ENCODE measurements at regions not wholly inside any gene's neighbourhood (a gene's known extent, or its start where the extent isn't known, plus 50 kb on each side); places are given as distances from the start of the nearest gene placed in this dataset.

DNA sequence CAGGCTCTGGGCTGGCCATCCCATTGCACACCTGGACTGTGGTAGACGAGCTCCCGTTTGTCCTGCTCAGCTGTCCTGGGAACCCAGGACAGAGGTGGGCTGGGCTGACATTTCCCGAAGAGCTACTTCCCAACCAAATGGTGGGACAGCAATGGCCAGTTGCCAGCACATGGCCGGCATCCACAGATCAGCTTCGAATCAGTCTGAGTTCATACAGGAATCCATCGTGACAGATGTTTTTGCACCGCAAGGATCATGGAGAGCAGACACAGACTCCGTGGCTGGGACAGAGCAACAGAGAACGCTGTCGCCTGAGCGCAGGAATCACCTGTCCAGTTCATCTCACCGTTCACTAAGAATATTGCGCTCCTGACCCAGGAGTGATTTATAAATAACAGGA is 198.5 kb downstream of the TTLL2 start:
- H3K36me3 ChIP-seq: no peaks in the 10 kb centered on the region
- no peak for TF ChIP-seq Cebpa-rat (IDR thresholded peaks at IDR 0.05)
- H4K20me1 ChIP-seq: no peaks in the 10 kb centered on the region
- H3K27ac ChIP-seq: no peak overlapping the region
- no peak overlapping the region for H3K4me3 ChIP-seq
- H3K4me1 ChIP-seq: peaks cover 0 to 17% (median 0%) of the 10 kb centered on the region in 10 experiments; a peak in 8 of 20 replicates
- no peak overlapping the region for H3K4me2 ChIP-seq
- H3K9me3 ChIP-seq (replicated peaks in 1 of 11): no peaks in the 10 kb centered on the region
- H3K9ac ChIP-seq: no peak overlapping the region
- no peaks in the 10 kb centered on the region for H3K27me3 ChIP-seq

DNA sequence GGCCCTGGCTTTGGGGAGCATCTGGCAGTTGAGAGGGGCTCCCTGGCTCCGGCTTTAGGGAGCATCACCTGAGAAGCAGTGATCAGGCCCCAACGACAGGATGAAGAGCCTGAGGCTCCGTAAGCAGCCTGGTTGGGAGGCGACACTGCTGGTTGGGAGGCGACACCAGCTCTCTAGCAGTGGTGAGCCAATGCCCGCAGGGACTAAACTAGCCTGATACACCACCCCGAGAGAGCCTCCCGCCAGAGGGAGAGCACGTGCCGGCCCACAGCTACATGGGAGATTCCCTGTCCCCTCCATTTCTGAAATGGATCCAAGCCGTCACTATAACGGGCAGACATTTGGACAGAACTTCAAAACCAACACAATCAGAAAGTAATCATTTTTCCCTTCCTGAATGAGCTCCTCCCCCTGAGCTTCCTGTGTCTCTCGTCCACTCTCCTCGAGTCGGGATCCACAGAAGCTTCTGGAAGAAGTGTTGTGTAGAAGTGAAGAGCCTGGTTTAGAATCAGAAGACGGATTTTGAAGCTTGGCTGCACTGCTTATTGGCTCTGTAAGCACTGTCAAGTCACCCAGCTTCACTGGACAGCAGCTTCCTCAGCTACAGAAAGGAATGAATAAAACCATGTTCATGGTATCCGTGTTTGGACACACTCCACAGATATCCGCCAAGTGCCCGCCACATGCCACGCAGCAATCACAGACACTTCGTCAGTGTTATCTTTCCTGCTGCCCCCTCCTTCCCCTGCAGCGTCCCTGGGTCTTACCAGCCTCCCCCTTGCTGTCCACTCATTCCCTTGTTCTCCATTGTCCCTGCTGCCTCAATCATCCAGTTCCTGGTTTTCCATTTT is 199.6 kb downstream of the TTLL2 start:
- H3K4me1 ChIP-seq: peaks cover 0 to 20% (median 1%) of the 10 kb centered on the region in 10 experiments; a peak in 10 of 20 replicates
- H3K27ac ChIP-seq: no peak overlapping the region
- no peaks in the 10 kb centered on the region for H3K27me3 ChIP-seq
- no peak overlapping the region for H3K4me3 ChIP-seq
- no peaks in the 10 kb centered on the region for H4K20me1 ChIP-seq
- TF ChIP-seq Cebpa-rat (IDR thresholded peaks at IDR 0.05): no peak
- H3K9me3 ChIP-seq (replicated peaks in 1 of 11): no peaks in the 10 kb centered on the region
- no peak overlapping the region for H3K9ac ChIP-seq
- H3K36me3 ChIP-seq: no peaks in the 10 kb centered on the region
- no peak overlapping the region for H3K4me2 ChIP-seq

DNA sequence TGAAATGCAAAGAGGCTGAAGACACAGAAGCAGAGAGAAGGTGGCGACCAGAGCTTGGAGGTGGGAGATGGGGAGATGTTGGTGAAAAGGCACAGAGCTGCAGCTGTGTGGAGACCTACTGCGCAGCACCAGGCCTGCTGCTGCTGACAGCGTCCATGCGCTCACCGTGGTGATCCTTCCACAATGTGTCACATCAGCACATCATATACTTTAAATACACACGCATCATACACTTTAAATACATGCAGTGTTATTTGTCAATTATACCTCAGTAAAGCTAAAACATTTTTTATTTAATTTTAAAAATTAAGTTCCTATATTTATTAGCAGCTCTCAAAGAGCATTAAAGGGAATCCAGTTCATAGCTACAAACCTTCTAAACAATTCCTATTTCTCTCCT is 200.9 kb downstream of the TTLL2 start:
- no peak overlapping the region for H3K9ac ChIP-seq
- no peak overlapping the region for H3K4me2 ChIP-seq
- H3K4me1 ChIP-seq: peaks cover 0 to 31% (median 11%) of the 10 kb centered on the region in 10 experiments; a peak in 13 of 20 replicates

GRCh38 chr6:167526465-167527368 is 201.8 kb downstream of the TTLL2 start:
- TF ChIP-seq Cebpa-rat (IDR thresholded peaks at IDR 0.05): no peak
- H3K36me3 ChIP-seq: no peaks in the 10 kb centered on the region
- no peak overlapping the region for H3K9ac ChIP-seq
- H3K4me1 ChIP-seq: peaks cover 0 to 25% (median 11%) of the 10 kb centered on the region in 10 experiments; a peak in 13 of 20 replicates
- H4K20me1 ChIP-seq: no peaks in the 10 kb centered on the region
- H3K4me2 ChIP-seq: peak overlapping the region in 4 of 11 experiments; percentile 1 to 37 (median 16); a peak in 5 of 22 replicates
- peaks cover 0 to 1% (median 0%) of the 10 kb centered on the region in 11 experiments; a peak in 2 of 22 replicates for H3K9me3 ChIP-seq (replicated peaks in 1 of 11)
- no peak overlapping the region for H3K27ac ChIP-seq
- H3K27me3 ChIP-seq: no peaks in the 10 kb centered on the region
- no peak overlapping the region for H3K4me3 ChIP-seq

More for the DNA sequence above, 200.9 kb downstream of the TTLL2 start:
- no peaks in the 10 kb centered on the region for H4K20me1 ChIP-seq
- no peaks in the 10 kb centered on the region for H3K9me3 ChIP-seq (replicated peaks in 1 of 11)
- no peaks in the 10 kb centered on the region for H3K36me3 ChIP-seq
- H3K27ac ChIP-seq: no peak overlapping the region
- H3K27me3 ChIP-seq: no peaks in the 10 kb centered on the region
- H3K4me3 ChIP-seq: no peak overlapping the region
- TF ChIP-seq Cebpa-rat (IDR thresholded peaks at IDR 0.05): no peak

GRCh38 chr6:167528239-167528638 is 203.4 kb downstream of the TTLL2 start:
- Histone ChIP-seq H3K36me3 (no peaks in the 10 kb centered on the region), H3K4me3 (no peak overlapping the region), H3K27ac (no peak overlapping the region), H3K9me3 (replicated peaks in 1 of 11) (peaks cover 0 to 11% (median 4%) of the 10 kb centered on the region in 11 experiments; a peak in 6 of 22 replicates), H3K4me1 (peaks cover 0 to 40% (median 22%) of the 10 kb centered on the region in 10 experiments; a peak in 17 of 20 replicates), H3K27me3 (no peaks in the 10 kb centered on the region), H4K20me1 (no peaks in the 10 kb centered on the region), H3K4me2 (no peak overlapping the region), H3K9ac (no peak overlapping the region)
- no peak for TF ChIP-seq Cebpa-rat (IDR thresholded peaks at IDR 0.05)

- Histone ChIP-seq H4K20me1 (no peaks in the 10 kb centered on the region), H3K4me3 (no peak overlapping the region), H3K36me3 (no peaks in the 10 kb centered on the region), H3K27me3 (no peaks in the 10 kb centered on the region), H3K9me3 (replicated peaks in 1 of 11) (peaks cover 0 to 11% (median 6%) of the 10 kb centered on the region in 11 experiments; a peak in 8 of 22 replicates), H3K4me1 (peaks cover 6 to 47% (median 29%) of the 10 kb centered on the region in 10 experiments), H3K4me2 (peak overlapping the region in 2 of 11 experiments; percentile 18 to 49; a peak in 1 of 22 replicates), H3K27ac (no peak overlapping the region), H3K9ac (no peak overlapping the region)
- no peak for TF ChIP-seq Cebpa-rat (IDR thresholded peaks at IDR 0.05)
These were observed 204.1 kb downstream of the TTLL2 start for GRCh38 chr6:167528976-167529375.

GRCh38 chr6:167529444-167530335 is 204.8 kb downstream of the TTLL2 start:
- peak overlapping the region in 7 of 11 experiments; percentile 18 to 49 (median 25); a peak in 10 of 22 replicates for H3K4me2 ChIP-seq
- no peak for TF ChIP-seq Cebpa-rat (IDR thresholded peaks at IDR 0.05)
- H3K36me3 ChIP-seq: no peaks in the 10 kb centered on the region
- H4K20me1 ChIP-seq: no peaks in the 10 kb centered on the region
- H3K4me1 ChIP-seq: peaks cover 13 to 53% (median 36%) of the 10 kb centered on the region in 10 experiments
- no peaks in the 10 kb centered on the region for H3K27me3 ChIP-seq
- H3K9ac ChIP-seq: no peak overlapping the region
- no peak overlapping the region for H3K27ac ChIP-seq
- no peak overlapping the region for H3K4me3 ChIP-seq
- H3K9me3 ChIP-seq (replicated peaks in 1 of 11): peaks cover 0 to 11% (median 6%) of the 10 kb centered on the region in 11 experiments; a peak in 10 of 22 replicates

- H3K4me3 ChIP-seq: no peak overlapping the region
- H3K9ac ChIP-seq: no peak overlapping the region
- H3K4me2 ChIP-seq: no peak overlapping the region
- H3K27me3 ChIP-seq: no peaks in the 10 kb centered on the region
- H4K20me1 ChIP-seq: no peaks in the 10 kb centered on the region
- H3K4me1 ChIP-seq: peaks cover 13 to 53% (median 36%) of the 10 kb centered on the region in 10 experiments
- peaks cover 7 to 22% (median 15%) of the 10 kb centered on the region in 11 experiments; a peak in 20 of 22 replicates for H3K9me3 ChIP-seq (replicated peaks in 1 of 11)
- no peaks in the 10 kb centered on the region for H3K36me3 ChIP-seq
- TF ChIP-seq Cebpa-rat (IDR thresholded peaks at IDR 0.05): no peak
- no peak overlapping the region for H3K27ac ChIP-seq
These were observed 206.1 kb downstream of the TTLL2 start for GRCh38 chr6:167530951-167531350.
